Lower lobe of right lung (tissue), 2 donors: ENCODE measurements at regions not wholly inside any gene's neighbourhood (a gene's known extent, or its start where the extent isn't known, plus 50 kb on each side); places are given as distances from the start of the nearest gene placed in this dataset.

Experiments used
- ATAC-seq, 2 donors: fragments of 200-7000 bp; cut with Tn5 transposase; one replicate each; pipeline ENCODE4 v1.9.1; 2020 to 2022; ENCODE audit warnings: mild to moderate bottlenecking in 2 of 2, moderate library complexity in 2 of 2
- DNase-seq: peaks from one replicate; pipeline ENCODE4 v3.0.0-alpha.2; 2020
- H3K27ac ChIP-seq: fragments of 200-600 bp; one replicate; pipeline ENCODE4 v1.8.0; 2022
- H3K27me3 ChIP-seq: fragments of 200-600 bp; one replicate; pipeline ENCODE4 v1.8.0; 2022; ENCODE audit warnings: low read depth
- H3K36me3 ChIP-seq: fragments of 200-600 bp; one replicate; pipeline ENCODE4 v1.8.0; 2022; ENCODE audit warnings: mild to moderate bottlenecking
- H3K4me1 ChIP-seq: fragments of 200-600 bp; one replicate; pipeline ENCODE4 v1.8.0; 2022
- H3K4me3 ChIP-seq: fragments of 200-600 bp; one replicate; pipeline ENCODE4 v1.8.0; 2022; ENCODE audit warnings: mild to moderate bottlenecking
- H3K9me3 ChIP-seq: fragments of 200-600 bp; one replicate; pipeline ENCODE4 v1.8.0; 2022
- intact Hi-C: fragments of 100-400 bp; cut with DNase I; formaldehyde crosslinking; loops from one replicate; pipeline ENCODE4 v1.11.0; 2022
- TF ChIP-seq, protein P1 (sequence below): fragments of 200-600 bp; IDR thresholded peaks from one replicate; pipeline ENCODE4 v1.8.0; 2022; ENCODE audit warnings: antibody characterized with exemption, mild to moderate bottlenecking
- donor health status: DM: no; HTN: yes; CAD: no; lungs with severe emphysema.

DNA sequence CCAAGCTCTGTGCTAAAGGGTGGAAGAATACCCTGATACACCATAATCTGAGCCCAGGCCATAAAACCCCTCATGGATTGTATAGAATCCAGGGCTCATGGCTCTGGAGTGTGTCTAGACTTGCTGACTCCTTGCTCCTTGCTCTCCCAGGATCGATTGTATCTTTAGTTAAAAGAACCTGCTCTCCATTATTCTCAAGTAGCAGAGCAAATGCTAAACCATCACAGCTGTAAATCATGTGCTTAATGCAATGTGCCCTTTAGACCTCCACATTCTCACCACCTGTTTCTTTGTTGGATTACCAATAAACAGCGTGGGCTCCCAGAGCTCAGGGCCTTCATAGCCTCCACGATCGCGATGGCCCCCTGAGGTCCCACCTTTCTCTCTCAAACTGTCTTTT, 411.6 kb upstream of the FBXO33 start:
- H3K27ac ChIP-seq = no peak overlapping the region
- DNase-seq (no peak), ATAC-seq (no peak)
- H3K9me3 ChIP-seq = no peaks in the 10 kb centered on the region
- no peaks in the 10 kb centered on the region for H3K36me3 ChIP-seq
- no peaks in the 10 kb centered on the region for H3K27me3 ChIP-seq
- no peaks in the 10 kb centered on the region for H3K4me1 ChIP-seq
- no peak overlapping the region for H3K4me3 ChIP-seq
- intact Hi-C loops = no loop called here
- TF ChIP-seq, protein P1, sequence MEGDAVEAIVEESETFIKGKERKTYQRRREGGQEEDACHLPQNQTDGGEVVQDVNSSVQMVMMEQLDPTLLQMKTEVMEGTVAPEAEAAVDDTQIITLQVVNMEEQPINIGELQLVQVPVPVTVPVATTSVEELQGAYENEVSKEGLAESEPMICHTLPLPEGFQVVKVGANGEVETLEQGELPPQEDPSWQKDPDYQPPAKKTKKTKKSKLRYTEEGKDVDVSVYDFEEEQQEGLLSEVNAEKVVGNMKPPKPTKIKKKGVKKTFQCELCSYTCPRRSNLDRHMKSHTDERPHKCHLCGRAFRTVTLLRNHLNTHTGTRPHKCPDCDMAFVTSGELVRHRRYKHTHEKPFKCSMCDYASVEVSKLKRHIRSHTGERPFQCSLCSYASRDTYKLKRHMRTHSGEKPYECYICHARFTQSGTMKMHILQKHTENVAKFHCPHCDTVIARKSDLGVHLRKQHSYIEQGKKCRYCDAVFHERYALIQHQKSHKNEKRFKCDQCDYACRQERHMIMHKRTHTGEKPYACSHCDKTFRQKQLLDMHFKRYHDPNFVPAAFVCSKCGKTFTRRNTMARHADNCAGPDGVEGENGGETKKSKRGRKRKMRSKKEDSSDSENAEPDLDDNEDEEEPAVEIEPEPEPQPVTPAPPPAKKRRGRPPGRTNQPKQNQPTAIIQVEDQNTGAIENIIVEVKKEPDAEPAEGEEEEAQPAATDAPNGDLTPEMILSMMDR = no peak

DNA sequence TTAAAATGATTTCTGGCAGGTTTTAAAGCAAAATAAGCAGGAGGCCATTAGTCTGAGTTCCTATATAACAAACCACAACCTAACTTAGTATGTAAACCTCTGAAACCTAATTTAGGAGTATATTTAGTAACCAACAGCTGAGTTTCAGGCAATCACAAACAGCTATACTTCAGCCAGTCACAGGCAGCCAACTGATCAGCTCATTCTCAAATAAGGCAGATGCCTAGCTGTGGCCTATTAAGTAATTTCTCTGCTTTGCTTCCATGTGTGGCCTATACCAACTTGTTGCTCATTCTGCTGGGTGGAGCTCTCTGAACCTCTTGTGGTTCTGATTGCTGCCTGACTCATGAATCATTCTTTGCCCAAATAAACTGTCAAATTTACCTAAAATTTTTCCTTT, 408.9 kb upstream of the FBXO33 start:
- Histone ChIP-seq H3K4me1 (no peaks in the 10 kb centered on the region), H3K4me3 (no peak overlapping the region), H3K27ac (no peak overlapping the region), H3K27me3 (no peaks in the 10 kb centered on the region), H3K9me3 (no peaks in the 10 kb centered on the region), H3K36me3 (no peaks in the 10 kb centered on the region)
- TF ChIP-seq, protein P1 = no peak
- intact Hi-C loops = no loop called here
- DNase-seq (no peak), ATAC-seq (no peak)

DNA sequence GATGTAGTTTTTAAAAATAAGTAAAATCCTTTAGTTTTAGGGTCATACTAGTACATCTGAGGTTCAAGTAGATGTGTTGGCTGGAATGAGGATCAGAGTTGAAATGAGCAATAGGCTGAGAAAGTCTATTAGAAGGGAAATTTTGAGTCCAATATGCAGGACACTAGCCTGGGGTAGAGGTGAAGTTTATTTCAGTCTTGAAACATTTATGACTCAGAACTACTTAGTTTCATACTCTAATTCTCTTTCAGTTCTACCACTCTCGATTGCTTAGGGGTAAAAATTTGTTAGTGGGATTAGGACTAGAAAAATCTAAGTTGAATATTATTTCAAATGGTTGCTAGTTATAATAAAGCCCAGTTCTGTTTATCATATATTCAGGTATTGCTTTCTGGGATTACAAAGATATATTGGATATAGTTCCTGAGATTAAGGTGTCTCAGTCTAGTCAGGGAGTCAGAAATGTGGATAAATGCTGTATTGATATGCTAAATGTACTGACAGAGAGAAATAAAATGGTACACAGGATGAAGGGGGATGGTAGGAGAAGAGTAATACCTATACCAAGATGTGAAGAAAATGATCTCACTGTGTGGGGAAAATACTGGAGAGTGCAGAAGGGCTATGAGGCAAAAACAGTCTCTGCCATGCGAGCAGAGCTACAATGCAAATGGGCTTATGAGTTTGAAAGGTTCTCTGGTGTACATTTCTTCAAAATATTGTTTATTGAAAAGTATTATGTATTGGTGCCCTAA, 395.8 kb upstream of the FBXO33 start:
- no peak overlapping the region for H3K4me3 ChIP-seq
- intact Hi-C loops = no loop called here

DNA sequence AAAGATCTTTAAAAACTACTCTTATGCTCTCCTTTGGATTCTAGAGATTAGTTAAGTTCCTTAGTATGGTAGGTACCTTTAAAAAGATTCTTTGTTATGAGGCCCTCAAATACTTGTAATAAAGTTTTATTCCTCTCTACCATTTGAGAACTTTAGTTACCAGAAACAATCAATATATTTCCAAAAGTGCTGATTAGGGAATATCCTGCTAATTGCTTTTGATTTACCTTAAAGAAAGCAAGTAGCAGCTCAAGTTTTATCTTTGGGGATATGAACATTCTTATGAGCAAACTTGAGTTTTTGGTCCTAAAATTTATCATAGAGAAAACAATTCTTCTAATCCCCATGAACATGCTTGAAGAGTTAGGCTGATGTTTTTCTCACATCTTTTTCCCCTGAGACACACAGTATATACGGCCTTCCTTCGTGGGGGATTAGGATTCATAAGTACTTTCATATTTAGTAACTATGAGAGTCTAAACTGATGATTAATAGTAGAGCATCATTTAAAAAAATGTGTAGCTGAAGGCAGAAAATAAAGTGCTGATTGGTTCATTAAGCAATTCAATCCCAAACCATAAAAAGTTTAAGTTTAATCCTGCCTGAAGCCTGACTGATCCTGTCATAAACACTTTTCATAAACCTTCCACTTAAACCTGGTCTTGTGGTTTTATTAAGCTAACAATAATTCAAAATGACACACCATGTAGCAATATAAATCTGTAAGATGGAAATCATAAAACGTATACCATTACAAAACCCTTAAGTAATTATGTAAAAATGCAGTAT, 380.5 kb upstream of the FBXO33 start:
- intact Hi-C loops = no loop called here
- no peak for ATAC-seq
- Histone ChIP-seq H3K36me3 (no peaks in the 10 kb centered on the region), H3K4me3 (no peak overlapping the region), H3K9me3 (no peaks in the 10 kb centered on the region), H3K27ac (no peak overlapping the region), H3K27me3 (no peaks in the 10 kb centered on the region), H3K4me1 (no peaks in the 10 kb centered on the region)
- TF ChIP-seq, protein P1 = no peak
- DNase-seq = no peak

More for the DNA sequence above, 395.8 kb upstream of the FBXO33 start:
- no peaks in the 10 kb centered on the region for H3K27me3 ChIP-seq
- TF ChIP-seq, protein P1 = no peak
- no peak overlapping the region for H3K27ac ChIP-seq
- no peaks in the 10 kb centered on the region for H3K4me1 ChIP-seq
- no peaks in the 10 kb centered on the region for H3K9me3 ChIP-seq
- H3K36me3 ChIP-seq = no peaks in the 10 kb centered on the region
- DNase-seq (no peak), ATAC-seq (no peak)

DNA sequence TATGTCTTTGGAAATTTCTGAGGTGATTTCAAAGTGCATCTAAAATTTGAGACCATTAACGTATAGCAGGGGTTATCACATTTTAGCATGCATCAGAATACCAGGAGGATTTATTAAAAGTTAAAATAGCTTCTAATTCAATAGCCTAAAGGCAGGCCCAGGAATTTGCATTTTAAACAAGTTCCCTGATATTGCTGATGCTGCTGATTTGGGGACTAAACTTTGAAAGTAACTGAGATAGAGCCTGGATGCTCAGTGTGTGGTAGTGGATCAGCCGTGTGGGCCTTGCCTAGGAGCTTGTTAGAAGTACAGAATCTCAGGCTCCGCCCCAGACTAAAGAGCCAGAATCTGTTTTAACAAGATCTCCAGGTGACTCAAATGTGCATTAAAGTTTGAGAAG, 375.0 kb upstream of the FBXO33 start:
- no peaks in the 10 kb centered on the region for H3K9me3 ChIP-seq
- ATAC-seq (no peak), DNase-seq (no peak)
- TF ChIP-seq, protein P1 = no peak
- H3K4me1 ChIP-seq = no peaks in the 10 kb centered on the region
- no peak overlapping the region for H3K4me3 ChIP-seq
- H3K36me3 ChIP-seq = no peaks in the 10 kb centered on the region
- intact Hi-C loops = no loop called here
- H3K27ac ChIP-seq = no peak overlapping the region
- no peaks in the 10 kb centered on the region for H3K27me3 ChIP-seq
